ENCODE measurements at regions not wholly inside any gene's neighbourhood (a gene's known extent, or its start where the extent isn't known, plus 50 kb on each side); places are given as distances from the start of the nearest gene placed in this dataset.

GRCh38 chr1:193607787-193608186 lies 421.4 kb upstream of the B3GALT2 start:
- Histone ChIP-seq H3K27me3 (ENCODE audit: insufficient read depth, low read length, poor library complexity) (peaks cover under 1% of the 10 kb centered on the region), H3K36me3 (ENCODE audit: insufficient read depth, low read length) (no peaks in the 10 kb centered on the region)

GRCh38 chr1:193606035-193606434 lies 419.6 kb upstream of the B3GALT2 start:
- Histone ChIP-seq H3K36me3 (ENCODE audit: insufficient read depth, low read length) (no peaks in the 10 kb centered on the region), H3K9ac (ENCODE audit: low read depth, low read length) (no peak overlapping the region), H3K27ac (ENCODE audit: low read length) (no peak overlapping the region), H4K20me1 (ENCODE audit: insufficient read depth, low read length) (no peaks in the 10 kb centered on the region), H3K79me2 (ENCODE audit: insufficient read depth, low read length) (no peaks in the 10 kb centered on the region), H3K4me1 (ENCODE audit: insufficient read depth, low read length) (no peaks in the 10 kb centered on the region), H2AFZ (ENCODE audit: low read depth, low read length) (no peak overlapping the region), H3K4me3 (ENCODE audit: low read depth in 1 of 2, low read length in 2 of 2) (no peak overlapping the region), H3K27me3 (ENCODE audit: insufficient read depth, low read length, poor library complexity) (no peaks in the 10 kb centered on the region), H3K4me2 (ENCODE audit: insufficient read depth, low read length) (no peak overlapping the region), H3K9me3 (ENCODE audit: insufficient read depth, low read length, severe bottlenecking) (no peaks in the 10 kb centered on the region)
- ATAC-seq (ENCODE audit: insufficient read depth, low read depth): no peak
- no peak for DNase-seq
- no peak for TF ChIP-seq EZH2 (IDR thresholded peaks at IDR 0.05; ENCODE audit: borderline replicate concordance, low read depth, low read length, severe bottlenecking)
- no peak for TF ChIP-seq CTCF (IDR thresholded peaks at IDR 0.05; ENCODE audit: borderline replicate concordance, extremely low read depth, low read length, poor library complexity, severe bottlenecking)

More at GRCh38 chr1:193607787-193608186, 421.4 kb upstream of the B3GALT2 start:
- H3K27ac ChIP-seq (ENCODE audit: low read length): no peak overlapping the region
- no peak overlapping the region for H3K4me2 ChIP-seq (ENCODE audit: insufficient read depth, low read length)
- ATAC-seq (ENCODE audit: insufficient read depth, low read depth): no peak
- H3K4me1 ChIP-seq (ENCODE audit: insufficient read depth, low read length): no peaks in the 10 kb centered on the region
- H2AFZ ChIP-seq (ENCODE audit: low read depth, low read length): no peak overlapping the region
- H3K9ac ChIP-seq (ENCODE audit: low read depth, low read length): no peak overlapping the region
- no peaks in the 10 kb centered on the region for H3K9me3 ChIP-seq (ENCODE audit: insufficient read depth, low read length, severe bottlenecking)
- no peak for DNase-seq
- no peaks in the 10 kb centered on the region for H3K79me2 ChIP-seq (ENCODE audit: insufficient read depth, low read length)
- TF ChIP-seq EZH2 (IDR thresholded peaks at IDR 0.05; ENCODE audit: borderline replicate concordance, low read depth, low read length, severe bottlenecking) (no peak), CTCF (IDR thresholded peaks at IDR 0.05; ENCODE audit: borderline replicate concordance, extremely low read depth, low read length, poor library complexity, severe bottlenecking) (no peak)
- no peak overlapping the region for H3K4me3 ChIP-seq (ENCODE audit: low read depth in 1 of 2, low read length in 2 of 2)
- no peaks in the 10 kb centered on the region for H4K20me1 ChIP-seq (ENCODE audit: insufficient read depth, low read length)

GRCh38 chr1:193602705-193603104 lies 416.3 kb upstream of the B3GALT2 start:
- H3K4me2 ChIP-seq (ENCODE audit: insufficient read depth, low read length): no peak overlapping the region
- TF ChIP-seq EZH2 (IDR thresholded peaks at IDR 0.05; ENCODE audit: borderline replicate concordance, low read depth, low read length, severe bottlenecking) (no peak), CTCF (IDR thresholded peaks at IDR 0.05; ENCODE audit: borderline replicate concordance, extremely low read depth, low read length, poor library complexity, severe bottlenecking) (no peak)
- H3K27ac ChIP-seq (ENCODE audit: low read length): no peak overlapping the region
- no peaks in the 10 kb centered on the region for H3K27me3 ChIP-seq (ENCODE audit: insufficient read depth, low read length, poor library complexity)
- H3K79me2 ChIP-seq (ENCODE audit: insufficient read depth, low read length): no peaks in the 10 kb centered on the region
- no peak for DNase-seq
- no peak overlapping the region for H2AFZ ChIP-seq (ENCODE audit: low read depth, low read length)
- H3K4me1 ChIP-seq (ENCODE audit: insufficient read depth, low read length): no peaks in the 10 kb centered on the region
- ATAC-seq (ENCODE audit: insufficient read depth, low read depth): no peak
- H4K20me1 ChIP-seq (ENCODE audit: insufficient read depth, low read length): no peaks in the 10 kb centered on the region
- H3K9me3 ChIP-seq (ENCODE audit: insufficient read depth, low read length, severe bottlenecking): no peaks in the 10 kb centered on the region
- no peaks in the 10 kb centered on the region for H3K36me3 ChIP-seq (ENCODE audit: insufficient read depth, low read length)
- H3K4me3 ChIP-seq (ENCODE audit: low read depth in 1 of 2, low read length in 2 of 2): no peak overlapping the region
- no peak overlapping the region for H3K9ac ChIP-seq (ENCODE audit: low read depth, low read length)
